NCI-H524 (cell line): ENCODE measurements at regions not wholly inside any gene's neighbourhood (a gene's known extent, or its start where the extent isn't known, plus 50 kb on each side); places are given as distances from the start of the nearest gene placed in this dataset.
"Not testable (repeated sequence)": the region's sequence is repeated elsewhere in the genome, so short reads cannot be mapped to it uniquely, and the experiment has no call there.

ENCODE experiments used
- DNase-seq, 2 experiments: peaks; one replicate each; lab custom pipeline; 2025; lab: John Stamatoyannopoulos, UW

GRCh38 chr14:98916036-98916435 is 356.0 kb downstream of the BCL11B start:
- no peak for DNase-seq

- no peak for DNase-seq
Measured at GRCh38 chr14:98916476-98916875, 355.5 kb downstream of the BCL11B start.

- no peak for DNase-seq
Measured at GRCh38 chr14:98919434-98919833, 352.6 kb downstream of the BCL11B start.

- DNase-seq: not testable (repeated sequence)
Measured at GRCh38 chr14:98921306-98921705, 350.7 kb downstream of the BCL11B start.

GRCh38 chr14:98923596-98923995 is 348.4 kb downstream of the BCL11B start:
- no peak for DNase-seq

GRCh38 chr14:98924046-98924445 is 348.0 kb downstream of the BCL11B start:
- no peak for DNase-seq

GRCh38 chr14:98925354-98926040 is 346.5 kb downstream of the BCL11B start:
- DNase-seq: no peak

GRCh38 chr14:98926146-98926545 is 345.9 kb downstream of the BCL11B start:
- no peak for DNase-seq

GRCh38 chr14:98926801-98927200 is 345.2 kb downstream of the BCL11B start:
- DNase-seq: no peak

- no peak for DNase-seq
Measured at GRCh38 chr14:98927986-98928385, 344.0 kb downstream of the BCL11B start.

- DNase-seq: no peak
Measured at GRCh38 chr14:98928418-98928817, 343.6 kb downstream of the BCL11B start.

- no peak for DNase-seq
Measured at GRCh38 chr14:98931126-98931525, 340.9 kb downstream of the BCL11B start.

GRCh38 chr14:98931911-98932310 is 340.1 kb downstream of the BCL11B start:
- DNase-seq: no peak

- DNase-seq: no peak
Measured at GRCh38 chr14:98932431-98933325, 339.3 kb downstream of the BCL11B start.

GRCh38 chr14:98934569-98934968 is 337.4 kb downstream of the BCL11B start:
- not testable (repeated sequence) for DNase-seq

- no peak for DNase-seq
Measured at GRCh38 chr14:98935921-98936320, 336.1 kb downstream of the BCL11B start.

- DNase-seq: no peak
Measured at GRCh38 chr14:98937021-98937420, 335.0 kb downstream of the BCL11B start.

- DNase-seq: no peak
Measured at GRCh38 chr14:98937712-98938505, 334.1 kb downstream of the BCL11B start.

- no peak for DNase-seq
Measured at GRCh38 chr14:98940693-98941437, 331.1 kb downstream of the BCL11B start.

GRCh38 chr14:98941481-98941880 is 330.5 kb downstream of the BCL11B start:
- no peak for DNase-seq

GRCh38 chr14:98943907-98944306 is 328.1 kb downstream of the BCL11B start:
- no peak for DNase-seq

- no peak for DNase-seq
Measured at GRCh38 chr14:98944989-98945388, 327.0 kb downstream of the BCL11B start.
